ENCODE measurements at regions not wholly inside any gene's neighbourhood (a gene's known extent, or its start where the extent isn't known, plus 50 kb on each side); places are given as distances from the start of the nearest gene placed in this dataset.

- DNase-seq, result no peak
Measured at GRCh38 chr18:21162786-21163185, 51.2 kb upstream of the ROCK1 start.

- peak; percentile 84 to 96 (median 96) for DNase-seq
Measured at GRCh38 chr18:21163647-21164547, 52.3 kb upstream of the ROCK1 start.

GRCh38 chr18:21164548-21165095, 53.0 kb upstream of the ROCK1 start:
- no peak for DNase-seq

GRCh38 chr18:21167641-21168377, 56.2 kb upstream of the ROCK1 start:
- no peak for DNase-seq

GRCh38 chr18:21168880-21169279, 57.3 kb upstream of the ROCK1 start:
- DNase-seq, result no peak

GRCh38 chr18:21177822-21178221, 64.2 kb upstream of the GREB1L start:
- peak in 1 of 3 donors; percentile 42 for DNase-seq

- peak; percentile 87 to 90 (median 88) for DNase-seq
Measured at GRCh38 chr18:21179590-21180220, 62.3 kb upstream of the GREB1L start.

- no peak for DNase-seq
Measured at GRCh38 chr18:21180588-21180987, 61.4 kb upstream of the GREB1L start.

- peak; percentile 61 to 68 (median 65) for DNase-seq
Measured at GRCh38 chr18:21181766-21182165, 60.3 kb upstream of the GREB1L start.

- no peak for DNase-seq
Measured at GRCh38 chr18:21183670-21184069, 58.4 kb upstream of the GREB1L start.

GRCh38 chr18:21184396-21184996, 57.5 kb upstream of the GREB1L start:
- no peak for DNase-seq

GRCh38 chr18:21187886-21188285, 54.1 kb upstream of the GREB1L start:
- no peak for DNase-seq

GRCh38 chr18:21191596-21192307, 50.3 kb upstream of the GREB1L start:
- DNase-seq, result peak; percentile 53 to 72 (median 60)

Measured in suppressor macrophage treated with lipopolysaccharide for 1 hour (primary cell).